Fibroblast of villous mesenchyme (primary cell): ENCODE measurements at regions not wholly inside any gene's neighbourhood (a gene's known extent, or its start where the extent isn't known, plus 50 kb on each side); places are given as distances from the start of the nearest gene placed in this dataset.
"Not testable (repeated sequence)": the region's sequence is repeated elsewhere in the genome, so short reads cannot be mapped to it uniquely, and the experiment has no call there.

Experiments
- DNase-seq: peaks from one replicate; pipeline ENCODE4 v3.0.0-alpha.2; 2010; ENCODE audit warnings: low read depth
- H3K4me3 ChIP-seq: 2 replicates; pipeline ENCODE4 v1.5.1; 2011; ENCODE audit warnings: low read depth, mild to moderate bottlenecking, low read length
- CTCF ChIP-seq: IDR thresholded peaks from 2 replicates; pipeline ENCODE4 v1.5.1; 2012; ENCODE audit warnings: low read depth, mild to moderate bottlenecking, low read length; ENCODE audit not compliant: insufficient read depth

DNA sequence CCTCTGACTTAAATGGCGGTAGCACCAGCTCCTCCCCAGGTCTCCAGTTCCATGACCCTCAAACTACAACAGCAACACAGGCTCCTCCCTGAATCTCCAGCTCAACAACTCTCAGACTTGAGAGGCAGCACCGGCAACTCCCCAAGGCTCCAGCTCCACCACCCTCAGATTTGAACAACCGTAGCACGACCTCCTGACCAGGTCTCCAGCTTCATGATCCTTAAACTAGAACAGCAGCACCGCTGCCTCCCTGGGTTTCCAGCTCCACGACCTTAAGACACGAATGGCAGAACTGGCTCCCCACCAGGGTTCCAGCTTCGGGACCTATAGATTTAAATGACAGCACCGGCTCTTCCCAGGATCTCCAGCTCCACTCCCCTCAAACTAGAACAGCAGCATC is 325.8 kb downstream of the PREX1 start:
- DNase-seq, result no peak
- TF ChIP-seq CTCF, result no peak
- no peak overlapping the region for H3K4me3 ChIP-seq

DNA sequence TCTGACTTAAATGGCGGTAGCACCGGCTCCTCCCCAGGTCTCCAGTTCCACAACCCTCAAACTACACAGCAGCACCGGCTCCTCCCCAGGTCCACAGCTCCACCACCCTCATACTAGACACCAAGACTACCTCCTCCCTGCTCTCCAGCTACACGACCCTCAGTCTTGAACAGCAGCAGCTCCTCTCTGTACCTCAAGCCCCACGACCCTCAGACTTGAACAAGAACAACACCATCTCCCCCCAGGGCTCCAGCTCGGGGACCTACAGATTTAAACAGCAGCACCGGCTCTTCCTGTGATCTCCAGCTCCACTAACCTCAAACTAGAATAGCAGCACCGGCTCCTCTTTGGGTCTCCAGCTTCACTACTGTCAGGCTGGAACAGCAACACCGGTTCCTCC is 326.9 kb downstream of the PREX1 start:
- not testable (repeated sequence) for DNase-seq, H3K4me3 ChIP-seq

GRCh38 chr20:48498939-48499338 is 328.9 kb downstream of the PREX1 start:
- H3K4me3 ChIP-seq, DNase-seq: not testable (repeated sequence)

- not testable (repeated sequence) for H3K4me3 ChIP-seq, DNase-seq
These were observed 329.7 kb downstream of the PREX1 start for GRCh38 chr20:48498125-48498524.

GRCh38 chr20:48493966-48494365 is 333.8 kb downstream of the PREX1 start:
- no peak overlapping the region for H3K4me3 ChIP-seq
- no peak for DNase-seq
- no peak for TF ChIP-seq CTCF

DNA sequence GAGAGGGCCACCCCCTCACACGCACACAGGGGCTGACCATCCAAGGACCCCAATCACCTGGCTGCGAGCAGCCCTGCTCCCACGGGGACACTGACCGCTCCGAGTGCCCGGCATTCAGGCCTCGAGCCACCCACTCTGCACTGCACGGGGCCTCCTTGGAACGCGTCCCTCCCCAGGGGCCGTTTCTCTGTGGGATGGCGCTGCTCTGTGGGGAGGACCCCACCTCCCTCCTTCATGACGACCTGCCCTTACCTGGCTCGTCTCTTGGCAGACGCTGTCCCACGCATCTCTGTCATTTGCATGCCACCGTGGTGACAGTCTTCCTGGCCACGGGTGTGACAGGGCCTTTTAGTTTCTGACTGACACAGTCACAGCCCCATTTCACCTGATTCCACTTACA is 334.5 kb downstream of the PREX1 start:
- not testable (repeated sequence) for DNase-seq, H3K4me3 ChIP-seq

DNA sequence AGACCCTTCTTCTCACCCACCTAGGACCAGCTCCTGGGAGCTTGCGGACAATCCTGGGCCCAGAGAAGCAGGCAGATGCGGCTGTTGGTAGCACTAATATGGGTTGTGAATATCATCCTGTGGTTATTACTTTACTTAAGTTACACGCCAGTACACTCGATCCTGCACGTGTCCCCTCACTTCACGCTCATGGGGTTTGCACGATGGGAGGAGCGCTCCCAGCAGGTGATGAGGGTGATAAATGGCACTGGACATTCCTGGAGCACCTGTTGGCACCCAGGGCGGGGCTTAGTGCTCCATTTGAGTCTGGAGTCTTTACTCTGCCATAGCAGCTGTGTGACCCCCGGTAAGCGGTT is 335.1 kb downstream of the PREX1 start:
- TF ChIP-seq CTCF, result no peak
- no peak overlapping the region for H3K4me3 ChIP-seq
- DNase-seq, result no peak

DNA sequence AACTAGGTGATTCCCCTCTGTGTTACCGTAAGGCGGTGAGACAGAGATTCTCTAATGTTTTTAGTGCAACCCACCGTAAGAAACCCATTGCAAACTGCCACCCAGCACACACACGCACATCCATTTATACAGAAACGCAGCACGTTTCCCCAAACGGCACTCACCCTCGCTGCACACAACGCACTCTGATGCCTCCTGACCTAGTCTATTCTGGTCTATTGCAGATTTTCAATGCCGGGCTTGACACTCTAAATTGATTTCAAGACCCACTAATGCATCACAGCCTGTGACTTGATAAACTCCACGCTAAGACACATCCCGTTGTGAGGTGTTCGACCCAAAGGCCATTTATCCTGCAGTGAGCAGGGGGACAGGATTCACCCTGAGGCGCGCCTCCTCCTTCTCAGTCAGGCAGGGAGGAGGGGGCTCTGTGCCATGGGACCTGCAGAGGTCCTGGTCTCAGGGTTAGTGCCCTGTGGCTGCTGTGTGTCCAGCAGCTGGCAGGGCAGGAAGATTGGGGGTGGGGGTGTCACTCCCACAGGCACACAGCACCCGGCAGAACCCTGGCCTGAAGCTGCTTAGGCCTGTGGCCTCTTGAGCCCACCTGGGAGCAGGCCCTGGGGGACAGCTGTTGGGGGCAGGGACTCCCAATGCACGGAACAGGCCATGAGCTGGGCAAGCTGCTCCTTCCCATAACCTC is 335.6 kb downstream of the PREX1 start:
- DNase-seq, result no peak
- no peak for TF ChIP-seq CTCF
- H3K4me3 ChIP-seq, result no peak overlapping the region

GRCh38 chr20:48490961-48491831 is 336.6 kb downstream of the PREX1 start:
- no peak for TF ChIP-seq CTCF
- DNase-seq, result no peak
- no peak overlapping the region for H3K4me3 ChIP-seq

DNA sequence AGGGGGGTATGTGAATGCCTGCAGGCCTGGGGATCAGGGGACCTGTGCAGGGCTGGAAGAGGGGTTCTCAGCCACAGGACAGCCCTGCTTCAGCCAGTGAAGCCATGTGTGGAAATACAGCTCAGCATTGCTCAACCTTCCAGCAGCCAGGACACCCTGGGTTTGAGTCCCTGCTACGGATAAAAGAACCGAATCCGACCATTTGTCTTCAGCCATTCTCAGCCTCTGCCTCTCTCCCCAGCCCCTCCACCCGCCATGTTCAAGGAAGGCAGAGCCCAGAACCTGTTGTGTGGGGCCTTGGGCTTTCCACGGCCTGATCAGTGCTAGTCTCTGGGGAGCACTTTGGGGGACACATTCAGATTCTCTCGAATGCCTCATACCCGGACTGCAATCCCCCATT is 337.5 kb downstream of the PREX1 start:
- DNase-seq, H3K4me3 ChIP-seq: not testable (repeated sequence)
